ENCODE measurements at regions not wholly inside any gene's neighbourhood (a gene's known extent, or its start where the extent isn't known, plus 50 kb on each side); places are given as distances from the start of the nearest gene placed in this dataset.

- intact Hi-C loops (cut with DNase I) = no loop called here
- H3K27me3 ChIP-seq = peaks cover 0 to 14% (median 0%) of the 10 kb centered on the region in 7 donors
- no peaks in the 10 kb centered on the region for H3K9me3 ChIP-seq
- H3K27ac ChIP-seq = peak overlapping the region in 2 of 10 donors; percentile 17 to 39
- peaks cover 0 to 4% (median 0%) of the 10 kb centered on the region in 9 donors for H3K4me1 ChIP-seq
- WGBS, 2 donors = 85 to 92% methylated on average over 4 of the region's 4 CpGs
- no peak for DNase-seq
- ATAC-seq = peak in 1 of 8 donors; percentile 56
- TF ChIP-seq CTCF (IDR thresholded peaks at IDR 0.05) = no peak
- no peak overlapping the region for H3K4me3 ChIP-seq
- H3K36me3 ChIP-seq = no peaks in the 10 kb centered on the region
These were observed 118.7 kb upstream of the GAS1 start for GRCh38 chr9:87065981-87066380.

- ATAC-seq (no peak), DNase-seq (no peak)
- Histone ChIP-seq H3K27ac (no peak overlapping the region), H3K4me3 (no peak overlapping the region), H3K36me3 (no peaks in the 10 kb centered on the region), H3K9me3 (no peaks in the 10 kb centered on the region), H3K4me1 (peaks cover 0 to 4% (median 0%) of the 10 kb centered on the region in 9 donors), H3K27me3 (peaks cover 0 to under 1% (median 0%) of the 10 kb centered on the region in 7 donors)
- intact Hi-C loops (cut with DNase I) = no loop called here
- no peak for TF ChIP-seq CTCF (IDR thresholded peaks at IDR 0.05)
- 30 to 85% methylated on average over 1 of the region's 1 CpG for WGBS, 2 donors
These were observed 120.1 kb upstream of the GAS1 start for GRCh38 chr9:87067426-87067825.

GRCh38 chr9:87068177-87068840 lies 121.0 kb upstream of the GAS1 start:
- no peak overlapping the region for H3K4me3 ChIP-seq
- no peak overlapping the region for H3K27ac ChIP-seq
- H3K4me1 ChIP-seq = no peaks in the 10 kb centered on the region
- H3K27me3 ChIP-seq = no peaks in the 10 kb centered on the region
- ATAC-seq (no peak), DNase-seq (no peak)
- 92 to 98% methylated on average over 4 of the region's 4 CpGs for WGBS, 2 donors
- H3K36me3 ChIP-seq = no peaks in the 10 kb centered on the region
- no peaks in the 10 kb centered on the region for H3K9me3 ChIP-seq
- TF ChIP-seq CTCF (IDR thresholded peaks at IDR 0.05) = no peak
- intact Hi-C loops (cut with DNase I) = no loop called here

GRCh38 chr9:87069690-87070089 lies 122.4 kb upstream of the GAS1 start:
- TF ChIP-seq CTCF (IDR thresholded peaks at IDR 0.05) = no peak
- ATAC-seq = no peak

More at GRCh38 chr9:87069690-87070089, 122.4 kb upstream of the GAS1 start:
- intact Hi-C loops (cut with DNase I) = no loop called here
- Histone ChIP-seq H3K27ac (no peak overlapping the region), H3K4me3 (no peak overlapping the region), H3K4me1 (no peaks in the 10 kb centered on the region), H3K9me3 (no peaks in the 10 kb centered on the region), H3K36me3 (no peaks in the 10 kb centered on the region), H3K27me3 (no peaks in the 10 kb centered on the region)
- 79 to 81% methylated on average over 3 of the region's 3 CpGs for WGBS, 2 donors
- no peak for DNase-seq
